Vagina (tissue), 2 donors: ENCODE measurements at regions not wholly inside any gene's neighbourhood (a gene's known extent, or its start where the extent isn't known, plus 50 kb on each side); places are given as distances from the start of the nearest gene placed in this dataset.

Source experiments
- POLR2A ChIP-seq, 2 donors: fragments of 450-650 bp; IDR thresholded peaks; one replicate each; pipeline ENCODE4 v1.6.1; 2017; ENCODE audit warnings: antibody characterized with exemption in 2 of 2, mild to moderate bottlenecking in 2 of 2, moderate library complexity in 2 of 2
- POLR2AphosphoS5 ChIP-seq, 2 donors: sonication (generic); formaldehyde crosslinking; IDR thresholded peaks; one replicate each; pipeline ENCODE4 v1.9.0; 2017; ENCODE audit warnings: antibody characterized with exemption in 2 of 2, mild to moderate bottlenecking in 2 of 2, low read depth in 1 of 2; ENCODE audit not compliant: insufficient read depth in 1 of 2
- TF ChIP-seq, protein P1 (sequence below), 3 experiments: fragments of 450-650 bp in 2 of 3; fragments of 200-600 bp in 1 of 3; sonication (generic) in 1 of 3; IDR thresholded peaks; one replicate each; pipeline ENCODE4 v1.5.1; 2017 to 2019; ENCODE audit warnings: antibody characterized with exemption in 3 of 3, mild to moderate bottlenecking in 2 of 3, moderate library complexity in 2 of 3

DNA sequence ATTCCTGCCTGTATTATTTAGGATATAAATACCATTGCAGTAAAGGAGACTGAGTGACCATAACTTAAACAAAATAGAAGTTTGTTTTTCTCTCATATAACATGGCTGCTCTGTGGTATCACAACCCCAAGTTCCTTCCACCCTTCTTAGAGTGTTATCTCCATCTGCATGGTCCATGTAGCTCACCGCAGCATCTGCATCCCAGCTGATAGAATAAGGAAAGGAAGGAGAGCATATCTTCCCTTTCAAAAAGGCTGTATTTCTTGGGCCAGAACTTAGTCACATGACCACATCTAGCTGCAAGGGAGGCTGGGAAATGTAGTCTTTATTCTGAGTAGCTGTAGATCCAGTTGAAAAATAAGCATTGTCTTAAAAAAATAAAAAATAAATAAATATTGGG, 184.8 kb upstream of the NUDT4 start:
- TF ChIP-seq, protein P1, sequence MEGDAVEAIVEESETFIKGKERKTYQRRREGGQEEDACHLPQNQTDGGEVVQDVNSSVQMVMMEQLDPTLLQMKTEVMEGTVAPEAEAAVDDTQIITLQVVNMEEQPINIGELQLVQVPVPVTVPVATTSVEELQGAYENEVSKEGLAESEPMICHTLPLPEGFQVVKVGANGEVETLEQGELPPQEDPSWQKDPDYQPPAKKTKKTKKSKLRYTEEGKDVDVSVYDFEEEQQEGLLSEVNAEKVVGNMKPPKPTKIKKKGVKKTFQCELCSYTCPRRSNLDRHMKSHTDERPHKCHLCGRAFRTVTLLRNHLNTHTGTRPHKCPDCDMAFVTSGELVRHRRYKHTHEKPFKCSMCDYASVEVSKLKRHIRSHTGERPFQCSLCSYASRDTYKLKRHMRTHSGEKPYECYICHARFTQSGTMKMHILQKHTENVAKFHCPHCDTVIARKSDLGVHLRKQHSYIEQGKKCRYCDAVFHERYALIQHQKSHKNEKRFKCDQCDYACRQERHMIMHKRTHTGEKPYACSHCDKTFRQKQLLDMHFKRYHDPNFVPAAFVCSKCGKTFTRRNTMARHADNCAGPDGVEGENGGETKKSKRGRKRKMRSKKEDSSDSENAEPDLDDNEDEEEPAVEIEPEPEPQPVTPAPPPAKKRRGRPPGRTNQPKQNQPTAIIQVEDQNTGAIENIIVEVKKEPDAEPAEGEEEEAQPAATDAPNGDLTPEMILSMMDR (IDR thresholded peaks at IDR 0.05): no peak
- TF ChIP-seq POLR2AphosphoS5 (IDR thresholded peaks at IDR 0.05; ENCODE audit: insufficient read depth in 1 of 2, low read depth in 1 of 2) (no peak), POLR2A (IDR thresholded peaks at IDR 0.05) (no peak)
